Activated CD4-positive, CD25-positive, alpha-beta regulatory T cell treated with anti-CD3 and anti-CD28 coated beads, Interleukin-2, amount 50 U/mL, for 24 hours (primary cell): ENCODE measurements at regions not wholly inside any gene's neighbourhood (a gene's known extent, or its start where the extent isn't known, plus 50 kb on each side); places are given as distances from the start of the nearest gene placed in this dataset.

Experiments
- ATAC-seq, 2 donors: fragments of 150-1000 bp; cut with Tn5 transposase; one replicate each; pipeline ENCODE4 v1.10.0; 2021; ENCODE audit warnings: mild to moderate bottlenecking in 1 of 2, moderate library complexity in 1 of 2

GRCh38 chr5:3891113-3891512 lies 295.5 kb downstream of the IRX1 start:
- no peak for ATAC-seq

DNA sequence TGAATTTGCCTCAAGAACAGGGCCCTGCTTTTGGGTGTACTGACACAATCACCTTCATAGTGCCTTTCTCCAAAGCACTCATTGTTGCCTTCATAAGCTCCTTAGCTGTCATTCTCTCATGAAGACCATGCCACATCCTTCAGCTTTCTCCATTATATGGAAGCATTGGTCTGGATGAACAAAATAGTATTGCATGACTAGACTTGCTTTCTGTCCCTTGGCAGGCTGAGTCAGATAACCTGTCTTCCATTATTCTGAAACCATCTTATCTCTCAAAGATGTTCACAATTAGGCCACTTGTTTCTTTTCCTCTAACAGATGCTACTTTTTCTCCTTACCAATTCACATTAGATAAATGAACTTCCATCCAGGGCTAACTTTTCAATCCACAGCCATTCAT lies 297.9 kb downstream of the IRX1 start:
- ATAC-seq: no peak

GRCh38 chr5:3893975-3894374 lies 298.3 kb downstream of the IRX1 start:
- ATAC-seq: no peak

- ATAC-seq: no peak
These were observed 300.5 kb downstream of the IRX1 start for GRCh38 chr5:3896098-3896497.

- no peak for ATAC-seq
These were observed 303.5 kb downstream of the IRX1 start for GRCh38 chr5:3899093-3899492.

DNA sequence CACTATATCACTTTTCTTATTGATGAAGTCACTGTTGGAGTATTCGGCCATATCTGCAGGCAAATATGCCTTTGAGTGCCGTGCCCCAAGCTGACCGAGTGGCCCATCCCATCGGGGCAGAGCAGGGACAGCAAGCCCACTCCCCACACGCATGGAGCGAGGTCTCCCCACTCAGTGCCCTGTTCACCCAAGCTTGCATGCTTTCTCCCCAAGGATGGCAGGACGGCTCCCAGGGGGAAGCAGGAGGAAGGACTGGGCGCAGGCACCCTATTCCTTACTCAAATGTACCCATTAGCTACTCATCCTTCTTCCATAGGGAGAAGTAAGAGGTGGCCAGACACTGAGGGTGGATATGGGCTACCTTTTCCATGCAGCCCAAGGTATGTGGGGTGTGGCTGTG lies 309.0 kb downstream of the IRX1 start:
- no peak for ATAC-seq

GRCh38 chr5:3905031-3905430 lies 309.4 kb downstream of the IRX1 start:
- ATAC-seq: no peak

- ATAC-seq: no peak
These were observed 309.9 kb downstream of the IRX1 start for GRCh38 chr5:3905521-3905920.

DNA sequence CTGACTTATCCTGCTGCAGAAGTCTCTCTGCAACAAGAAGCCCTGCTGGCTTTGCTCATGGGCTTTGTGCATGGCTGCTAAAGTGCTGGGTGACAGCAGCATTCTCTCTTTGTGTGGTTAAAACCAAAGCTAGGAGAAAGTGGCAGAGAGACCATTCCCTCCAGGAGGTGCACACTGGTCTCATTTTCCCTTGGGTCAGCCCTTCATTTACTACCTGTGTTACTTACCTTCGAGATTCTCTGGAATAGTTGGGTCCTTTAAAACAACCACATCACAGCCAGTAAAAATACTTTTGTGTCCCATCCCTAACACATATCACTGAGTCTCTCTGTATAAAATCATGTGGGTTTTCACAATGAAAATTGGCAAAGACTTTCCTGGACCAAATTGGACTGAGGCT lies 315.5 kb downstream of the IRX1 start:
- no peak for ATAC-seq

- no peak for ATAC-seq
These were observed 316.1 kb downstream of the IRX1 start for GRCh38 chr5:3911773-3912172.

- ATAC-seq: no peak
These were observed 317.2 kb downstream of the IRX1 start for GRCh38 chr5:3912790-3913189.

DNA sequence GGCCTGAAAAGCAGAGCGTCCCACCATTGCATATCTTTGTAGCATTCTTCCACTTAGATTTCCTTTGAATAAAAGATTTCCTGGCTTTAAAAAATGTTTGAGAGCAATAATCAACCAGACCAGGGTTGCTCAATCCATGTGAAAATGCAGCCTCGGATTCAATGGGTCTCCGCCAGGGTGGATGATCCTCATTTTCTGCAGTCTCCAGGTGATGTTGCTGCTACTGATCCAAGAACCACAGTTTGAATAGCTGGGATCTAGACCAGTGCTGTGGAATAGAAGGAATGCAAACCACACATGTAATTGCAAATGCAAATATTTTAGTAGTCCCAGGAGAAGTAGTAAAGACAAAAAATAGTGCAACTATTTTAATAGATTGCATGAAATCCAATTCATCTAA lies 317.6 kb downstream of the IRX1 start:
- no peak for ATAC-seq

- no peak for ATAC-seq
These were observed 329.4 kb downstream of the IRX1 start for GRCh38 chr5:3925022-3925421.

- ATAC-seq: no peak
These were observed 330.3 kb downstream of the IRX1 start for GRCh38 chr5:3925935-3926334.

DNA sequence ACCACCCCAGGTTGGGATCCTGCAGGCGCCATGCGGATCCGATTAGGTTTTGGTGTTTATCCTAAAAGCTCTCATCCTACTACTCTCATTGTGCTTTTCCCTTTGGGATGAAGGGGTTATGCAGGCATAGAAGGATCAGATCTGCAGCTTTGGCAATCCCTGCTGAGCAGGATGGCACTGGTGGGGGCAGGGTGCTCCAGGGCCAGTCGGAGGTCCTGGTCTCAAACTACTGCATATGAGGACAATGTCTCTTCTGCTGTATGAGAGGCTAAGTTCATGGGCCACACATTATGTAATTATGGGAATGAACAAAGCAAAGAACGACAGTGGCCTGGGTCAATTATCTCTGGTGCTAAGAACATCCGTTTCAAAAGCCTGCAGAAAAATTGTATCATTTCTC lies 334.2 kb downstream of the IRX1 start:
- no peak for ATAC-seq

GRCh38 chr5:3931976-3932375 lies 336.3 kb downstream of the IRX1 start:
- ATAC-seq: no peak

GRCh38 chr5:3933536-3933935 lies 337.9 kb downstream of the IRX1 start:
- no peak for ATAC-seq

- ATAC-seq: no peak
These were observed 338.3 kb downstream of the IRX1 start for GRCh38 chr5:3933966-3934365.

GRCh38 chr5:3943859-3944258 lies 348.2 kb downstream of the IRX1 start:
- ATAC-seq: no peak

GRCh38 chr5:3944930-3945329 lies 349.3 kb downstream of the IRX1 start:
- no peak for ATAC-seq

DNA sequence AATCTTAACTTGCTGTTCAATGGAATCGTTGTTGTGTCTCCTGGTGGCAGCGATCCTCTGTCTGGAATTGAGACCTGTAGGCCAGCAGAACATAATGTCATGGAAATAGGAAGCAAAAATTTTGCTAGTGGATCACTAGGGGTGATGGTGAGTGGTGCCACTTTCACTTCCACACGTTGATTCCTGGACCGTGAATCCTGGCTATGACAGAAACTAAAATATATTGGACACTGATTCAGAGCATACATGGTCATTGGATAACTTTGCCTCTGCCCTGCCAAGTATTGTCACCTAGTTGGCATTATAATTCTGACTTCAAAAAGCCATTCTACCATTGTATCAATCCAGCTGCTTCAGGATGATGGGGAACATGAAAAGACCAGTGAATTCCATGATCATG lies 353.2 kb downstream of the IRX1 start:
- ATAC-seq: no peak

- no peak for ATAC-seq
These were observed 358.6 kb downstream of the IRX1 start for GRCh38 chr5:3954199-3954598.

- no peak for ATAC-seq
These were observed 359.0 kb downstream of the IRX1 start for GRCh38 chr5:3954633-3955032.

- no peak for ATAC-seq
These were observed 362.0 kb downstream of the IRX1 start for GRCh38 chr5:3957658-3958057.

GRCh38 chr5:3958389-3958788 lies 362.8 kb downstream of the IRX1 start:
- ATAC-seq: no peak

DNA sequence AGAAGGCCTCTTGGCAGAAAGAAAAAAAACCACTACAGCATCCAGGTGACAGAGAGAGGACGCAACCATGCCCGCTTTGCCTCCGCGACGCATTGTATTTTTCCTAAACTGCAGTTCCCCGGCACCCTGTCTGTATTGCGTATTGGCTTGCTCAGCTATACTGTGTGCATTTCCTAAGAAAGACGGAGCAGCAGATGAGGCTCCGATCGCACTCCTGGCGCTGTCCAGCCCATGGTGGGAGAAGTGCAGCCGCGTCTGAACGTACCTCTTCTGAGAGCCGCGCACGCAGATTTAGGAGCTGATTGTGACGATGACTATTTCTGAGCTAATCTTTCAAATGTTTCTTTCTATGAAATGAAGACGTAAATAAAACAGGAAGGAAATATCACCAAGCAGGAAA lies 366.5 kb downstream of the IRX1 start:
- ATAC-seq: no peak
